Gastrocnemius medialis (tissue), 4 donors: ENCODE measurements at regions not wholly inside any gene's neighbourhood (a gene's known extent, or its start where the extent isn't known, plus 50 kb on each side); places are given as distances from the start of the nearest gene placed in this dataset.

Source experiments
- ATAC-seq, 2 donors: fragments of 150-250 bp; one replicate each; pipeline ENCODE4 v1.9.1; 2016
- DNase-seq, 2 donors: peaks; one replicate each; pipeline ENCODE4 v3.0.0-alpha.2; 2019
- H3K27ac ChIP-seq, 4 donors: fragments of 200-600 bp; sonication (generic); 1 replicate in 1 of 4; 2 replicates in 3 of 4; pipeline ENCODE4 v1.5.1; 2016 to 2018; ENCODE audit warnings: mild to moderate bottlenecking in 2 of 4, moderate library complexity in 1 of 4
- H3K27me3 ChIP-seq, 3 donors: fragments of 200-600 bp; sonication (generic) in 2 of 3; 1 replicate in 1 of 3; 2 replicates in 2 of 3; pipeline versions ENCODE4 v1.5.1 to v1.6.0; 2016 to 2019; ENCODE audit warnings: mild to moderate bottlenecking in 1 of 3, moderate library complexity in 1 of 3
- H3K36me3 ChIP-seq, 2 donors: fragments of 200-600 bp; sonication (generic) in 1 of 2; one replicate each; pipeline ENCODE4 v1.5.1; 2017 to 2018
- H3K4me1 ChIP-seq, 2 donors: fragments of 200-600 bp; sonication (generic) in 1 of 2; one replicate each; pipeline ENCODE4 v1.5.1; 2016 to 2017; ENCODE audit warnings: mild to moderate bottlenecking in 2 of 2
- H3K4me3 ChIP-seq, 4 donors: fragments of 200-600 bp; sonication (generic) in 3 of 4; 1 replicate in 1 of 4; 2 replicates in 3 of 4; pipeline ENCODE4 v1.5.1; 2016 to 2019; ENCODE audit warnings: mild to moderate bottlenecking in 2 of 4
- H3K9me3 ChIP-seq, 3 donors: fragments of 200-600 bp; sonication (generic) in 2 of 3; 1 replicate in 1 of 3; 2 replicates in 2 of 3; pipeline ENCODE4 v1.5.1; 2016 to 2019
- POLR2A ChIP-seq, 2 donors: fragments of 450-650 bp; IDR thresholded peaks; one replicate each; pipeline ENCODE4 v1.6.1; 2017; ENCODE audit warnings: antibody characterized with exemption in 2 of 2, mild to moderate bottlenecking in 2 of 2, moderate library complexity in 2 of 2
- in situ Hi-C, 4 donors: fragments of 200-750 bp; cut with MboI; loops; one replicate each; pipeline versions ENCODE4 v1.15.0 to v1.8.0; 2017; ENCODE audit warnings: low sequenced_read_pairs in 4 of 4
- intact Hi-C: fragments of 100-400 bp; cut with DNase I; formaldehyde crosslinking; loops from one replicate; pipeline ENCODE4 v1.15.1; 2023; ENCODE audit warnings: low total_unique reads
- TF ChIP-seq, protein P1 (sequence below), 5 experiments: fragments of 450-650 bp in 3 of 5; fragments of 200-600 bp in 2 of 5; sonication (generic) in 2 of 5; IDR thresholded peaks in 4 of 5; conservative IDR thresholded peaks in 1 of 5; 1 replicate in 4 of 5; 2 replicates in 1 of 5; pipeline ENCODE4 v1.5.1; 2016 to 2019; ENCODE audit warnings: antibody characterized with exemption in 5 of 5, mild to moderate bottlenecking in 3 of 5, moderate library complexity in 3 of 5

DNA sequence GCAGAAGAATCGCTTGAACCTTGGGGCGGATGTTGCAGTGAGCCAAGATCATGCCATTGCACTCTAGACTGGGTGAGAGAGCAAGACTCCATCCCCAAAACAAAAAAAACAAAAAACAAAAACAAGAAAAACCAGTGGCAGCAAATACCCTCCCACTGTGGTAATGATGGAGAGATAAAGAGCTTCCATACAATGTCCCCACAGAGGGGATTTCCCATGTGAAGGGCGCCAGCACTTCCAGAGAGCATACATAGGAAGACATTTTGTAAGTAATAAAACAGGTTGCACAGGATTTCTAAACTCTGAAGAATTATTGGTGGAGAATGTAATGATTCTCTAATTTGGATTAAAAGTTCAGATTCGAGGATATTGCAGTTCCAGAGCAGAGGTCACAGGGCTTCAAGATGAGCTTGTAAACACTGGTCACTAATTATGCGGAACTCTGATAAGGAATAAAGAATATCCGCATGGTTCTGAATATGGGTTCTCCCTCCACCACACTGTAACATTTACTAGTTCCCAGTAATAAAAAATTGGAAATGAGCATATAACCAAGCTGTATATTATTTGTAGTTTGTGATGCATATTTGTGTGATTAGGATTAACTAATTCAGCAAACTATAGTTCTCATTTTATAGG lies 290.1 kb upstream of the SLC10A2 start:
- no peak for DNase-seq
- intact Hi-C loops (no loop called here), in situ Hi-C loops (no loop called here)

DNA sequence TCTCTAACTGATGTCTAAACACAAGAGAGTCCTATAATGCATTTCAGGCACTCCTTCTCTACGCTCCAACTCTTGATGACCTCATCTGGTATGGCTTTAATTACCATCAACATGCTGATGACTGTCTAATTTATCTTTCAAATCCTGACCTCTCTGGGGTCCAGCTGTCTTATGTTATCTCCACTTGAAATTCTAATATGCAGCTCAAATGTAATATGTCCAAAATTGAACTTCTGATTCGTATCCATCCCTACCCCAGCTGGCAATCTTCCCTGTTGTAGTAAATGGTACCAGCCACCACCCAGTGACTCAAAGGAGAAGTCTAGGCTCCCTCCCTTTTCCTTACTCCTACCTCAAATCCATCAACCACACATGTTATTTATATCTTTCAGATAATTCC lies 288.0 kb upstream of the SLC10A2 start:
- ATAC-seq (no peak), DNase-seq (no peak)
- TF ChIP-seq, protein P1, sequence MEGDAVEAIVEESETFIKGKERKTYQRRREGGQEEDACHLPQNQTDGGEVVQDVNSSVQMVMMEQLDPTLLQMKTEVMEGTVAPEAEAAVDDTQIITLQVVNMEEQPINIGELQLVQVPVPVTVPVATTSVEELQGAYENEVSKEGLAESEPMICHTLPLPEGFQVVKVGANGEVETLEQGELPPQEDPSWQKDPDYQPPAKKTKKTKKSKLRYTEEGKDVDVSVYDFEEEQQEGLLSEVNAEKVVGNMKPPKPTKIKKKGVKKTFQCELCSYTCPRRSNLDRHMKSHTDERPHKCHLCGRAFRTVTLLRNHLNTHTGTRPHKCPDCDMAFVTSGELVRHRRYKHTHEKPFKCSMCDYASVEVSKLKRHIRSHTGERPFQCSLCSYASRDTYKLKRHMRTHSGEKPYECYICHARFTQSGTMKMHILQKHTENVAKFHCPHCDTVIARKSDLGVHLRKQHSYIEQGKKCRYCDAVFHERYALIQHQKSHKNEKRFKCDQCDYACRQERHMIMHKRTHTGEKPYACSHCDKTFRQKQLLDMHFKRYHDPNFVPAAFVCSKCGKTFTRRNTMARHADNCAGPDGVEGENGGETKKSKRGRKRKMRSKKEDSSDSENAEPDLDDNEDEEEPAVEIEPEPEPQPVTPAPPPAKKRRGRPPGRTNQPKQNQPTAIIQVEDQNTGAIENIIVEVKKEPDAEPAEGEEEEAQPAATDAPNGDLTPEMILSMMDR (IDR thresholded peaks at IDR 0.05 in 4 of 5, conservative IDR thresholded peaks at IDR 0.05 in 1 of 5), result no peak
- TF ChIP-seq POLR2A (IDR thresholded peaks at IDR 0.05), result no peak
- Histone ChIP-seq H3K4me3 (no peak overlapping the region), H3K27ac (no peak overlapping the region), H3K4me1 (no peaks in the 10 kb centered on the region), H3K36me3 (no peaks in the 10 kb centered on the region), H3K9me3 (no peaks in the 10 kb centered on the region), H3K27me3 (no peaks in the 10 kb centered on the region)
- intact Hi-C loops (no loop called here), in situ Hi-C loops (no loop called here)

More for the DNA sequence above, 290.1 kb upstream of the SLC10A2 start:
- no peaks in the 10 kb centered on the region for H3K27me3 ChIP-seq
- H3K4me1 ChIP-seq, result no peaks in the 10 kb centered on the region
- no peak overlapping the region for H3K27ac ChIP-seq
- TF ChIP-seq POLR2A (IDR thresholded peaks at IDR 0.05), result no peak
- H3K9me3 ChIP-seq, result no peaks in the 10 kb centered on the region
- ATAC-seq, result no peak
- H3K36me3 ChIP-seq, result no peaks in the 10 kb centered on the region
- no peak overlapping the region for H3K4me3 ChIP-seq

DNA sequence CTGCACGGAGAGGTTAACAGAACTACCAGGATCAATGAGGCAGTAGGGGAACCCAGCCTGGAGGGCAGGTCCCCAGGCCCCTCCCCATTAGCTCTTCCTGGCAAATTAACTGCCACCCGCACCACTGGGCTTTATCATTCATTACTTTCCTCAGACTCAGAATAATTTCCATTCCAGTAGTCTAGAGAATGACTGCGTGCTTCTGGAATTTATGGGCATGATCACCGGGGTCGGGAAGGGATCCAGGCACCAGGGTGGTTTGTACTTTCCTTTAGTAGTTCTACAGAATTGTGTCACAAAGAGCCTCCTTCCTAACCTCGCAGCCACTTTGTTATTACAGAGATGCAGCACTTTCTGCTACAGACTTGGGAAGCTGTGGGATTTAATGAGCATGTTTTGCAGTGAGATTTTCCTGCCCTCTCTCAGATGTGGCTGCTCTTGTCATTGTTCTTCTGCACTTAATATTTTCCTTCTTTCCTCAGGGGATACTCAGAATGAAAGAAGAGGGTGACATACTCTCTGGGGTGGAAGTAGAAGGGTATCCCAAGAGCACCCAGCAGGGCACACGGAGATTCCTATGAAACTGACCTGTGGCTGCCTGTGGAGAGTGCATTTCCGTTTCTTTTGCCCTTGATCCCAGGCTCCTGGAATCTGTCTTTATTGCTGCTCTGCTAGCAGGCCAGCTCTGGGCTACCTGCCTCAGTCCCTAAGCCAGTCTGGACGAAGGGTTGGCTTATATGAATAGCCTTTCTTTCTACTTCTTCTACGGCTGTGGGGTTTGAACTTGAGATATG lies 285.0 kb upstream of the SLC10A2 start:
- in situ Hi-C loops (no loop called here), intact Hi-C loops (no loop called here)
- H3K27me3 ChIP-seq, result no peaks in the 10 kb centered on the region
- DNase-seq (no peak), ATAC-seq (no peak)
- H3K4me3 ChIP-seq, result no peak overlapping the region
- no peaks in the 10 kb centered on the region for H3K9me3 ChIP-seq
- TF ChIP-seq, protein P1 (IDR thresholded peaks at IDR 0.05 in 4 of 5, conservative IDR thresholded peaks at IDR 0.05 in 1 of 5), result no peak
- no peak for TF ChIP-seq POLR2A (IDR thresholded peaks at IDR 0.05)
- no peaks in the 10 kb centered on the region for H3K4me1 ChIP-seq
- no peak overlapping the region for H3K27ac ChIP-seq
- no peaks in the 10 kb centered on the region for H3K36me3 ChIP-seq

DNA sequence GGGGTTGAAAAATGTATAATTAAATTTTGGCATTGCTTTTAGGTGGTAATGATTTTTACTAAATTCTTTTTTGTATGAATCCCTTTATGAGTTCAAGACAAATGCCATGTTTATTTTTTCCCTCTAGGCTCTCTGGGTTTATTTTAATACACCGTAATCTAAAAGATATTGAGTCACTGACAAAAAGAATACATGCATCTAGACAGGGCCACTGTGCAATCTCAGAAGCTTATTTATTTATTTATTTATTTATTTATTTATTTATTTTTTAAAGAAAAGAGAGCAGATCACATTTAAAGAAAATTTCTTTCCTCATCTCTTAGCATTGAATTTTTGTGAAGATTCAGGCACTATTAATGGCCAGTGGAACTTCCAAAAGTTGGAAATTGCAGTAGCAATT lies 283.9 kb upstream of the SLC10A2 start:
- no peaks in the 10 kb centered on the region for H3K4me1 ChIP-seq
- in situ Hi-C loops, result no loop called here
- DNase-seq (no peak), ATAC-seq (no peak)
- H3K27me3 ChIP-seq, result no peaks in the 10 kb centered on the region
- no peaks in the 10 kb centered on the region for H3K36me3 ChIP-seq
- no peak overlapping the region for H3K4me3 ChIP-seq
- TF ChIP-seq, protein P1 (IDR thresholded peaks at IDR 0.05 in 4 of 5, conservative IDR thresholded peaks at IDR 0.05 in 1 of 5), result no peak
- no peak for TF ChIP-seq POLR2A (IDR thresholded peaks at IDR 0.05)
- no peak overlapping the region for H3K27ac ChIP-seq
- intact Hi-C loops, result no loop called here
- no peaks in the 10 kb centered on the region for H3K9me3 ChIP-seq

DNA sequence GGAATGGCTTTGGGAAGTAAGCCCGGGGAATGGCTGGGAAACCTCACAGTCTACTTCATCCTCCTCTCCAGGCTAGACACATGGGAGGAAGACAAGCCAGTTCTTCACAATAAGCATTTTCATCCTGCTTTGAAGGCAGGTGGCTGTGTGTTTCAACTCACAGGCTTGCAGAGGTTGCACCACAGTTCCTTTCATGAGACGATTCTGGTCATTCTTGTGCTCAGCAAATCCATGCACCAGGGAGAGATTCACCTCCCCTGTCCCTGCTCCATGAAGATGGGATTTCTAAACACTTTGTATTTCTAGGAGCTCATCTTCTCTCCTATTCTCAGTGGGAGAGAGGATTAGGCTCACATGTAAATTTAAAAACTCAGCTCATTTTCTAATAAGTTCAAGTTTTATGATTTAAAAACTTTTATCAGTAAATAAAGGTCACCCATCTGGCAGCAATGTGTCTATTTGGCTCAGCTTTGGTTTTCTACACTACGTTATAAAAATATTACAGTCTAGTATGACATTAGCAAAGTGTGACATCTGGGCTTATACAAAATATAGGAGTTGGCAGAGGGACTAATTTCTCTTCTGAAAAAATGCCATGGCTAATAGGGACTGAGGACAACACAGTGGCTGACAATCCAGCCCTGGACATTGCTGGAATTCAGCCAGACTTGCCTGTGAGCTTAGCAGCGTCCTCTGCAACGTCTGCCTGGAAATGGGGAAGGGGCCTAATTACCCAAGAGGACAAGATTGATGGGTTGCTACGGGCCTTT lies 283.2 kb upstream of the SLC10A2 start:
- Histone ChIP-seq H3K27me3 (no peaks in the 10 kb centered on the region), H3K27ac (no peak overlapping the region), H3K4me3 (no peak overlapping the region), H3K9me3 (no peaks in the 10 kb centered on the region), H3K36me3 (no peaks in the 10 kb centered on the region), H3K4me1 (no peaks in the 10 kb centered on the region)
- DNase-seq, result no peak
- in situ Hi-C loops (no loop called here), intact Hi-C loops (no loop called here)
- TF ChIP-seq, protein P1 (IDR thresholded peaks at IDR 0.05 in 4 of 5, conservative IDR thresholded peaks at IDR 0.05 in 1 of 5), result no peak
- TF ChIP-seq POLR2A (IDR thresholded peaks at IDR 0.05), result no peak
- ATAC-seq, result no peak
